HCT116 (cell line): ENCODE measurements at regions not wholly inside any gene's neighbourhood (a gene's known extent, or its start where the extent isn't known, plus 50 kb on each side); places are given as distances from the start of the nearest gene placed in this dataset.
A peak's percentile ranks its signal among the peaks of the same experiment; 100 is the strongest.

ENCODE experiments used
- ATAC-seq: fragments of 200-7000 bp; cut with Tn5 transposase; 2 replicates; pipeline ENCODE4 v1.9.1; 2020; ENCODE audit warnings: mild to moderate bottlenecking, moderate library complexity
- BruUV-seq: library from RNA; stranded (reverse); fragments of 400-500 nt; replicated peaks from 2 replicates; lab custom pipeline; 2021; lab: Mats Ljungman, UMichigan
- CTCF ChIA-PET: fragments of 300-600 bp; sonication (Branson Sonifier 250); formaldehyde crosslinking; loops from one replicate; lab custom pipeline; 2021; ENCODE audit warnings: antibody characterized with exemption; lab: Charles Lee
- POLR2A ChIA-PET: fragments of 300-600, 350-600 bp; sonication (Branson Sonifier 250); formaldehyde crosslinking; loops from one replicate; lab custom pipeline; 2021; ENCODE audit warnings: antibody characterized with exemption; lab: Charles Lee
- RAD21 ChIA-PET, 2 experiments: fragments of 300-600 bp; sonication (Branson Sonifier 250); formaldehyde crosslinking; loops; one replicate each; lab custom pipeline; 2023; ENCODE audit warnings: low total read pairs in 2 of 2; ENCODE audit not compliant: uncharacterized antibody in 2 of 2, unreplicated experiment in 2 of 2, low non-redundant PET in 1 of 2; lab: Charles Lee
- DNase-seq: peaks from one replicate; pipeline ENCODE4 v3.0.0-alpha.2; 2010; ENCODE audit warnings: low read depth, low spot score
- H2AFZ ChIP-seq: fragments of 200-600 bp; shearing (Covaris generic), sonication (generic); 2 replicates; pipeline ENCODE4 v1.6.1; 2017; ENCODE audit warnings: low read depth, mixed run types, mixed read lengths, antibody characterized with exemption, low read length; ENCODE audit not compliant: poor library complexity, severe bottlenecking
- H3K27ac ChIP-seq: 2 replicates; pipeline ENCODE4 v1.5.1; 2012; ENCODE audit warnings: low read depth, low read length
- H3K27me3 ChIP-seq: fragments of 200-600 bp; sonication (generic); 2 replicates; pipeline ENCODE4 v1.6.1; 2016; ENCODE audit warnings: mixed run types, low read length, mixed read lengths; ENCODE audit not compliant: insufficient read depth
- H3K36me3 ChIP-seq, 2 experiments: fragments of 200-500 bp in 1 of 2; fragments of 200-600 bp in 1 of 2; sonication (Bioruptor generic) in 1 of 2; sonication (generic) in 1 of 2; 2 replicates each; pipeline versions ENCODE4 v1.5.1 to v1.6.1; 2014 to 2016; ENCODE audit warnings: low read length in 2 of 2, inconsistent platforms in 1 of 2, mixed read lengths in 1 of 2, mixed run types in 1 of 2; ENCODE audit not compliant: insufficient read depth in 2 of 2, control insufficient read depth in 1 of 2
- H3K4me1 ChIP-seq, 2 experiments: fragments of 200-600 bp in 1 of 2; sonication (generic) in 1 of 2; 2 replicates each; pipeline versions ENCODE4 v1.5.1 to v1.6.1; 2012 to 2017; ENCODE audit warnings: low read length in 2 of 2, inconsistent platforms in 1 of 2, mild to moderate bottlenecking in 1 of 2, mixed read lengths in 1 of 2, mixed run types in 1 of 2, moderate library complexity in 1 of 2; ENCODE audit not compliant: insufficient read depth in 2 of 2, control insufficient read depth in 1 of 2
- H3K4me2 ChIP-seq: fragments of 200-600 bp; sonication (generic); 2 replicates; pipeline ENCODE4 v1.6.1; 2017; ENCODE audit warnings: mixed run types, low read length, mixed read lengths
- H3K4me3 ChIP-seq, 2 experiments: fragments of 200-600 bp in 1 of 2; sonication (generic) in 1 of 2; replicated peaks in 1 of 2; 2 replicates each; pipeline ENCODE4 v1.5.1; 2011 to 2016; ENCODE audit warnings: low read length in 2 of 2, control low read depth in 1 of 2, low read depth in 1 of 2, mild to moderate bottlenecking in 1 of 2, mixed read lengths in 1 of 2, mixed run types in 1 of 2
- H3K79me2 ChIP-seq: fragments of 200-600 bp; sonication (generic); 2 replicates; pipeline ENCODE4 v1.6.1; 2017; ENCODE audit warnings: mild to moderate bottlenecking, mixed run types, low read length, moderate library complexity, mixed read lengths; ENCODE audit not compliant: insufficient read depth
- H3K9ac ChIP-seq: fragments of 200-600 bp; sonication (generic); 2 replicates; pipeline ENCODE4 v1.6.1; 2016; ENCODE audit warnings: low read length, mixed read lengths
- H3K9me2 ChIP-seq: fragments of 200-600 bp; sonication (generic), shearing (Covaris generic); 2 replicates; pipeline ENCODE4 v1.6.1; 2017; ENCODE audit warnings: mixed run types, mild to moderate bottlenecking, moderate library complexity; ENCODE audit not compliant: insufficient read depth
- H3K9me3 ChIP-seq, 2 experiments: fragments of 200-500 bp in 1 of 2; fragments of 200-600 bp in 1 of 2; sonication (Bioruptor generic) in 1 of 2; sonication (generic) in 1 of 2; 2 replicates each; pipeline ENCODE4 v1.6.1; 2014 to 2017; ENCODE audit warnings: low read length in 2 of 2, mixed read lengths in 2 of 2, inconsistent platforms in 1 of 2, low read depth in 1 of 2, mild to moderate bottlenecking in 1 of 2, mixed run types in 1 of 2, moderate library complexity in 1 of 2; ENCODE audit not compliant: control insufficient read depth in 1 of 2, insufficient read depth in 1 of 2
- H4K20me1 ChIP-seq: fragments of 200-600 bp; sonication (generic), shearing (Covaris generic); 2 replicates; pipeline ENCODE4 v1.6.1; 2017; ENCODE audit warnings: mixed run types, mild to moderate bottlenecking, moderate library complexity; ENCODE audit not compliant: insufficient read depth
- CBX3 ChIP-seq: IDR thresholded peaks from 2 replicates; pipeline ENCODE4 v1.6.1; 2012; ENCODE audit warnings: low read depth
- CEBPB ChIP-seq: IDR thresholded peaks from 2 replicates; pipeline ENCODE4 v1.6.1; 2012; ENCODE audit warnings: low read depth
- EZH2 ChIP-seq: fragments of 200-600 bp; sonication (generic); IDR thresholded peaks from 2 replicates; pipeline ENCODE4 v1.6.1; 2017; ENCODE audit warnings: antibody characterized with exemption, mixed run types
- EZH2phosphoT487 ChIP-seq: fragments of 200-600 bp; IDR thresholded peaks from 2 replicates; pipeline ENCODE4 v1.6.1; 2018; ENCODE audit warnings: antibody characterized with exemption, borderline replicate concordance
- FOSL1 ChIP-seq: IDR thresholded peaks from 2 replicates; pipeline ENCODE4 v1.6.1; 2012; ENCODE audit warnings: low read depth
- RAD21 ChIP-seq: IDR thresholded peaks from 2 replicates; pipeline ENCODE4 v1.6.1; 2012; ENCODE audit warnings: low read depth, mild to moderate bottlenecking
- SIN3A ChIP-seq: IDR thresholded peaks from 2 replicates; pipeline ENCODE4 v1.6.1; 2012; ENCODE audit warnings: low read depth
- SP1 ChIP-seq: IDR thresholded peaks from 2 replicates; pipeline ENCODE4 v1.6.1; 2012; ENCODE audit warnings: low read depth
- SRF ChIP-seq: IDR thresholded peaks from 2 replicates; pipeline ENCODE4 v1.6.1; 2012; ENCODE audit warnings: low read depth
- YY1 ChIP-seq: IDR thresholded peaks from 2 replicates; pipeline ENCODE4 v1.6.1; 2011; ENCODE audit warnings: low read length, low read depth, moderate library complexity, mild to moderate bottlenecking; ENCODE audit not compliant: insufficient replicate concordance; ENCODE audit errors: extremely low read depth
- ZFX ChIP-seq: fragments of 450-650 bp; IDR thresholded peaks from 2 replicates; pipeline ENCODE4 v1.6.1; 2017
- ZNF274 ChIP-seq: fragments of 200-500 bp; sonication (Bioruptor generic); IDR thresholded peaks from 2 replicates; pipeline ENCODE4 v1.6.1; 2014; ENCODE audit warnings: mild to moderate bottlenecking, low read depth, low read length, inconsistent platforms
- intact Hi-C: fragments of 100-400 bp; cut with micrococcal nuclease; formaldehyde crosslinking; loops from 2 replicates; pipeline ENCODE4 v1.10.0; 2022
- TF ChIP-seq, protein P1 (sequence below): IDR thresholded peaks from 2 replicates; pipeline ENCODE4 v1.6.1; 2011; ENCODE audit warnings: mild to moderate bottlenecking, low read length, moderate library complexity; ENCODE audit not compliant: insufficient replicate concordance; ENCODE audit errors: extremely low read depth
- TF ChIP-seq, protein P2 (sequence below): IDR thresholded peaks from 2 replicates; pipeline ENCODE4 v1.6.1; 2012
- TF ChIP-seq, protein P3 (sequence below): IDR thresholded peaks from 2 replicates; pipeline ENCODE4 v1.6.1; 2012
- TF ChIP-seq, protein P4 (sequence below): IDR thresholded peaks from 2 replicates; pipeline ENCODE4 v1.6.1; 2012; ENCODE audit warnings: low read depth

DNA sequence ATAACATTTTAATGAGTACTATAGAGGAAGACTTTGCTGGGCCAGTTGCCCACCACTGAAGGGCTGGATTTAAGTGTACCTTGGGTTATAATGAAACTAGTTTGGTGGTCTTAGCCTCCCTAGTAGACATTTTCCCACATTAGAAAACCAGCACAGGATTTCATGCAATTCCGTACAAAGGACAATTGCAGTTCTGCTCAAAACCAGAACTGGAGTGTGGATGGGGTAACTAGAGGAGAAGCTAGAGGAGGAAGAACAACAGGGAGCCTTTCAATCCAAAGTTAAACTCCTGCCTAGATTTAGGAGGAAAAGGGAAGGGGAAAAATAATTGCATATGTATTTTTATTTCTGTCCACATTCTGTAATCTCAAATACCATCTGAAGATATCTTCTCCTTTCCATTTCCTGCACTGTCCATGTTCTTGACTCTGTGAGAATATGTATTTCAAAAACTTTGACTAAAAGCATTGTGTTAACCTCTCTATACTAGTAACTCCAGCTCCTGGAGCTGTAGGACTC is 97.5 kb upstream of the SSBP2 start:
- no peak for ATAC-seq
- Histone ChIP-seq H3K36me3 (no peaks in the 10 kb centered on the region), H3K9me2 (no peaks in the 10 kb centered on the region), H3K4me2 (no peak overlapping the region), H3K79me2 (no peaks in the 10 kb centered on the region), H3K9ac (no peak overlapping the region), H3K4me3 (no peak overlapping the region), H4K20me1 (no peaks in the 10 kb centered on the region), H3K27me3 (no peaks in the 10 kb centered on the region), H2AFZ (peak overlapping the region; percentile 37), H3K9me3 (no peaks in the 10 kb centered on the region), H3K4me1 (peaks cover 23 to 35% of the 10 kb centered on the region in 2 experiments), H3K27ac (no peak overlapping the region)
- no peak for DNase-seq
- RAD21 ChIA-PET, result no interaction called here
- BruUV-seq, result no TSS peak
- intact Hi-C loops, result no loop called here
- POLR2A ChIA-PET, result interaction anchor here (1.0 to 1.5 kb wide), 2 partner anchors 93 to 97 kb away, joined by 3 to 5 read pairs; partner anchors contain the start of gene SSBP2
- TF ChIP-seq SP1 (peak; percentile 37; the same call in 1 of the 2 replicates), EZH2phosphoT487 (no peak)
- CTCF ChIA-PET, result interaction anchor here (1.5 kb wide), 1 partner anchor 97 kb away, joined by 4 read pairs; the partner anchor contains the start of gene SSBP2

DNA sequence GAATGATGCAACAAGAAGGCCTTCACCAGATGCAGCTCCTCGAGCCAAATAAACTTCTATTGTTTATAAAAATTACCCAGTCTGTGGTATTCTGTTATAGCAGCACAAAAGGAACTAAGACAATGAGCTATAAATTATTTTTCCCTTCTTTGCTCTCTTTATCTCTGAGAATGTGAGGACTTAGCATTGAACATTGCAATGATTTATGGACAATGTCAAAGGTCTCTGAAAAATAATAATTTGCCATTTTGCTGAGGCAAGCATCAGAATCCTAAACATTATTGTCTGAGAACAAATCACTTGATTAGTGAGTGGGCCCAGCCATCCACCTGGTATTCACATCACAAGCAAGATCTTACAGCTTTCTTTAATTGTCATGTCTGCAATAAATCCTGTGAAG is 95.4 kb upstream of the SSBP2 start:
- no peak for ATAC-seq
- no peaks in the 10 kb centered on the region for H3K9me3 ChIP-seq
- no peaks in the 10 kb centered on the region for H3K79me2 ChIP-seq
- RAD21 ChIA-PET, result no interaction called here
- no peak overlapping the region for H3K4me2 ChIP-seq
- CTCF ChIA-PET, result no interaction called here
- intact Hi-C loops, result no loop called here
- no peak overlapping the region for H3K9ac ChIP-seq
- no TSS peak for BruUV-seq
- no peaks in the 10 kb centered on the region for H4K20me1 ChIP-seq
- no peak overlapping the region for H3K27ac ChIP-seq
- H2AFZ ChIP-seq, result no peak overlapping the region
- no peaks in the 10 kb centered on the region for H3K9me2 ChIP-seq
- H3K4me1 ChIP-seq, result peaks cover 15 to 24% of the 10 kb centered on the region in 2 experiments
- no peak overlapping the region for H3K4me3 ChIP-seq
- H3K27me3 ChIP-seq, result no peaks in the 10 kb centered on the region
- DNase-seq, result no peak
- POLR2A ChIA-PET, result no interaction called here
- no peaks in the 10 kb centered on the region for H3K36me3 ChIP-seq
- TF ChIP-seq ZNF274 (no peak), EZH2 (no peak), SRF (no peak), RAD21 (no peak), CEBPB (no peak), FOSL1 (no peak), SP1 (no peak), CBX3 (no peak), SIN3A (no peak), YY1 (no peak), ZFX (no peak)
- TF ChIP-seq, protein P1, sequence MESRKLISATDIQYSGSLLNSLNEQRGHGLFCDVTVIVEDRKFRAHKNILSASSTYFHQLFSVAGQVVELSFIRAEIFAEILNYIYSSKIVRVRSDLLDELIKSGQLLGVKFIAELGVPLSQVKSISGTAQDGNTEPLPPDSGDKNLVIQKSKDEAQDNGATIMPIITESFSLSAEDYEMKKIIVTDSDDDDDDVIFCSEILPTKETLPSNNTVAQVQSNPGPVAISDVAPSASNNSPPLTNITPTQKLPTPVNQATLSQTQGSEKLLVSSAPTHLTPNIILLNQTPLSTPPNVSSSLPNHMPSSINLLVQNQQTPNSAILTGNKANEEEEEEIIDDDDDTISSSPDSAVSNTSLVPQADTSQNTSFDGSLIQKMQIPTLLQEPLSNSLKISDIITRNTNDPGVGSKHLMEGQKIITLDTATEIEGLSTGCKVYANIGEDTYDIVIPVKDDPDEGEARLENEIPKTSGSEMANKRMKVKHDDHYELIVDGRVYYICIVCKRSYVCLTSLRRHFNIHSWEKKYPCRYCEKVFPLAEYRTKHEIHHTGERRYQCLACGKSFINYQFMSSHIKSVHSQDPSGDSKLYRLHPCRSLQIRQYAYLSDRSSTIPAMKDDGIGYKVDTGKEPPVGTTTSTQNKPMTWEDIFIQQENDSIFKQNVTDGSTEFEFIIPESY, result no peak
- TF ChIP-seq, protein P2, sequence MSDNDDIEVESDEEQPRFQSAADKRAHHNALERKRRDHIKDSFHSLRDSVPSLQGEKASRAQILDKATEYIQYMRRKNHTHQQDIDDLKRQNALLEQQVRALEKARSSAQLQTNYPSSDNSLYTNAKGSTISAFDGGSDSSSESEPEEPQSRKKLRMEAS, result no peak
- TF ChIP-seq, protein P3, sequence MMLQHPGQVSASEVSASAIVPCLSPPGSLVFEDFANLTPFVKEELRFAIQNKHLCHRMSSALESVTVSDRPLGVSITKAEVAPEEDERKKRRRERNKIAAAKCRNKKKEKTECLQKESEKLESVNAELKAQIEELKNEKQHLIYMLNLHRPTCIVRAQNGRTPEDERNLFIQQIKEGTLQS, result no peak
- TF ChIP-seq, protein P4, sequence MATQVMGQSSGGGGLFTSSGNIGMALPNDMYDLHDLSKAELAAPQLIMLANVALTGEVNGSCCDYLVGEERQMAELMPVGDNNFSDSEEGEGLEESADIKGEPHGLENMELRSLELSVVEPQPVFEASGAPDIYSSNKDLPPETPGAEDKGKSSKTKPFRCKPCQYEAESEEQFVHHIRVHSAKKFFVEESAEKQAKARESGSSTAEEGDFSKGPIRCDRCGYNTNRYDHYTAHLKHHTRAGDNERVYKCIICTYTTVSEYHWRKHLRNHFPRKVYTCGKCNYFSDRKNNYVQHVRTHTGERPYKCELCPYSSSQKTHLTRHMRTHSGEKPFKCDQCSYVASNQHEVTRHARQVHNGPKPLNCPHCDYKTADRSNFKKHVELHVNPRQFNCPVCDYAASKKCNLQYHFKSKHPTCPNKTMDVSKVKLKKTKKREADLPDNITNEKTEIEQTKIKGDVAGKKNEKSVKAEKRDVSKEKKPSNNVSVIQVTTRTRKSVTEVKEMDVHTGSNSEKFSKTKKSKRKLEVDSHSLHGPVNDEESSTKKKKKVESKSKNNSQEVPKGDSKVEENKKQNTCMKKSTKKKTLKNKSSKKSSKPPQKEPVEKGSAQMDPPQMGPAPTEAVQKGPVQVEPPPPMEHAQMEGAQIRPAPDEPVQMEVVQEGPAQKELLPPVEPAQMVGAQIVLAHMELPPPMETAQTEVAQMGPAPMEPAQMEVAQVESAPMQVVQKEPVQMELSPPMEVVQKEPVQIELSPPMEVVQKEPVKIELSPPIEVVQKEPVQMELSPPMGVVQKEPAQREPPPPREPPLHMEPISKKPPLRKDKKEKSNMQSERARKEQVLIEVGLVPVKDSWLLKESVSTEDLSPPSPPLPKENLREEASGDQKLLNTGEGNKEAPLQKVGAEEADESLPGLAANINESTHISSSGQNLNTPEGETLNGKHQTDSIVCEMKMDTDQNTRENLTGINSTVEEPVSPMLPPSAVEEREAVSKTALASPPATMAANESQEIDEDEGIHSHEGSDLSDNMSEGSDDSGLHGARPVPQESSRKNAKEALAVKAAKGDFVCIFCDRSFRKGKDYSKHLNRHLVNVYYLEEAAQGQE, result no peak
